ENCODE measurements at regions not wholly inside any gene's neighbourhood (a gene's known extent, or its start where the extent isn't known, plus 50 kb on each side); places are given as distances from the start of the nearest gene placed in this dataset.

DNA sequence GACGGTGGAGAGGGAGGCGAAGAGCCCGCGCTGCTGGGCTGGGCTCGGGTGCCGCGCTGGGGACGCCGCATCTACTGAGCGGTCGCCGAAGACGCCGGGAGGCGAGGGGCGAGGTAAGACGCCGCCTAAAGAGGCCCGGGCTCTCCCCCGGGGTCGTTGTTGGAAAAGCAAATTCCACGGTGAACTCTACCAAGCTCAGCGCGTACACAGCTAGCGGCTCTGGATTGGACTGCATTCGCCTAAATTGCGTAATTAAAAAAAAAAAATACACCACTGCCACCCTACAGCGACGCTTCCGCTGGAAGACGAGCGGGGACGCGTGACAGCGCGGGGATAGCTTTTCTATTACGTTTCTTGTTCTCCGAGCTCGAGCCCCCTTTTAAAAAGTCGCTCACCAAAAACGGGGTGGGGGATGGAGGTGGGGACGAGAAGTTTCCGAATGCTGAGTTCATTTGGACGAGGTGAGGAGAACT lies 92.0 kb upstream of the PRDM1 start:
- intact Hi-C loops (cut with micrococcal nuclease) = loop anchor here (5.0 to 10.0 kb wide), 3 partner anchors 203 to 531 kb away; no protein-coding TSS in a partner anchor
- H3K4me1 ChIP-seq (ENCODE audit: control insufficient read depth, insufficient read depth, low read length) = peaks cover 35% of the 10 kb centered on the region
- WGBS (ENCODE audit: insufficient coverage) = under 1% methylated on average over 44 of the region's 44 CpGs
- Mint-ChIP-seq H3K27me3 (ENCODE audit: low read depth in 2 of 2) (peaks cover 51 to 64% of the 10 kb centered on the region in 2 donors), H3K36me3 (no peaks in the 10 kb centered on the region), H3K27ac (peak overlapping the region; percentile 50 to 59), H3K9me3 (no peaks in the 10 kb centered on the region), H3K4me1 (peaks cover 33% of the 10 kb centered on the region in 2 donors), H3K4me3 (peak overlapping the region; percentile 99)
- ATAC-seq (peak; percentile 51 to 75 (median 57)), DNase-seq (peak; percentile 45 to 82)
- H3K36me3 ChIP-seq (ENCODE audit: control insufficient read depth, insufficient read depth, low read length) = no peaks in the 10 kb centered on the region
- no peaks in the 10 kb centered on the region for H3K9me3 ChIP-seq (ENCODE audit: control insufficient read depth, insufficient read depth, low read length)
- peak overlapping the region; percentile 41 for H3K27ac ChIP-seq (ENCODE audit: low read length)
- peaks cover 47% of the 10 kb centered on the region for H3K27me3 ChIP-seq (ENCODE audit: control insufficient read depth, insufficient read depth, low read length)
- H3K4me3 ChIP-seq (ENCODE audit: low read length) = peak overlapping the region; percentile 54
- TF ChIP-seq, protein P1, sequence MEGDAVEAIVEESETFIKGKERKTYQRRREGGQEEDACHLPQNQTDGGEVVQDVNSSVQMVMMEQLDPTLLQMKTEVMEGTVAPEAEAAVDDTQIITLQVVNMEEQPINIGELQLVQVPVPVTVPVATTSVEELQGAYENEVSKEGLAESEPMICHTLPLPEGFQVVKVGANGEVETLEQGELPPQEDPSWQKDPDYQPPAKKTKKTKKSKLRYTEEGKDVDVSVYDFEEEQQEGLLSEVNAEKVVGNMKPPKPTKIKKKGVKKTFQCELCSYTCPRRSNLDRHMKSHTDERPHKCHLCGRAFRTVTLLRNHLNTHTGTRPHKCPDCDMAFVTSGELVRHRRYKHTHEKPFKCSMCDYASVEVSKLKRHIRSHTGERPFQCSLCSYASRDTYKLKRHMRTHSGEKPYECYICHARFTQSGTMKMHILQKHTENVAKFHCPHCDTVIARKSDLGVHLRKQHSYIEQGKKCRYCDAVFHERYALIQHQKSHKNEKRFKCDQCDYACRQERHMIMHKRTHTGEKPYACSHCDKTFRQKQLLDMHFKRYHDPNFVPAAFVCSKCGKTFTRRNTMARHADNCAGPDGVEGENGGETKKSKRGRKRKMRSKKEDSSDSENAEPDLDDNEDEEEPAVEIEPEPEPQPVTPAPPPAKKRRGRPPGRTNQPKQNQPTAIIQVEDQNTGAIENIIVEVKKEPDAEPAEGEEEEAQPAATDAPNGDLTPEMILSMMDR (IDR thresholded peaks at IDR 0.05) = no peak

DNA sequence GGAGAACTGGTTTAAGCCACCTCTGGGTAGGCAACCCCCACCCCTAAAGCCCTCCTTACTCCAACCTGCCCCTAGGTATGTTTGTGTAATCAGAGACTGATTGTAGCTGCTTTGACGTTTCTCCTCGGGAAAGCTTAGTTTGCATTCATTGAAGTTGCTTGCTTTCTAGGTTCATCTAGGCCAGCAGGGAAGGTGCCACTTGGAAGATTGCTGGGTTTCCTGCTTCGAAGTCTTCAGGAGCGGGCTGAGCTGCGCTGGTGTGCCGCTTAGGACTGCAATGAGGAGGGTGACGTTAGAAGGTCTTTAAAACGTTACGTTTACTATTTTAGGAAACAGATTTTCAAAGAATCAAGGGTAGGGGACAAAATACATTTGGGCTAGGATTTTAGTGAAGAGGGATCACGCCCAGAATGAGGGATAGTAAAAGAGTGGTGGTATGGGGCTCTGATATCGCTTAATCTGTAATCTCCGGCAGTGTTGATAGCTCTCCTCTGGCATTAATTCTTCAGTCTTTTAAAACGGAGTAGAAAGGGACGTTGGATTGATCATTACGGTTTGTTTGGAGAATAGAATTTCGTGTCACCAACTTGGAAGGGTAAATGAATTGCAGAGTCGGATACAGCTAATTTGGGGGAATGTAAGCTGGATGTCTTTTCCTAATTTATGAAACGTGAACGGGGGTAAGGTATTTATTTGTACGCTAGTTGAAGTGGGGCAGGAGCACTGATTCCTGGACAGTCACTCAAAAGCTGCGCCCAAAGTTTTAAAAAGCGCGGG lies 92.6 kb upstream of the PRDM1 start:
- peaks cover 35% of the 10 kb centered on the region for H3K4me1 ChIP-seq (ENCODE audit: control insufficient read depth, insufficient read depth, low read length)
- H3K27ac ChIP-seq (ENCODE audit: low read length) = peak overlapping the region; percentile 11
- H3K27me3 ChIP-seq (ENCODE audit: control insufficient read depth, insufficient read depth, low read length) = peaks cover 46% of the 10 kb centered on the region
- no peaks in the 10 kb centered on the region for H3K9me3 ChIP-seq (ENCODE audit: control insufficient read depth, insufficient read depth, low read length)
- intact Hi-C loops (cut with micrococcal nuclease) = loop anchor here (2.0 to 10.0 kb wide), 4 partner anchors 105 to 531 kb away; no protein-coding TSS in a partner anchor
- H3K4me3 ChIP-seq (ENCODE audit: low read length) = peak overlapping the region; percentile 54
- 24% methylated on average over 23 of the region's 23 CpGs for WGBS (ENCODE audit: insufficient coverage)
- H3K27ac Mint-ChIP-seq = peak overlapping the region; percentile 50 to 59
- peaks cover 53 to 68% of the 10 kb centered on the region in 2 donors for H3K27me3 Mint-ChIP-seq (ENCODE audit: low read depth in 2 of 2)
- H3K36me3 ChIP-seq (ENCODE audit: control insufficient read depth, insufficient read depth, low read length) = no peaks in the 10 kb centered on the region
- no peaks in the 10 kb centered on the region for H3K9me3 Mint-ChIP-seq
- DNase-seq = peak in 1 of 2 donors; percentile 28
- peaks cover 33% of the 10 kb centered on the region in 2 donors for H3K4me1 Mint-ChIP-seq
- H3K4me3 Mint-ChIP-seq = peak overlapping the region; percentile 99
- TF ChIP-seq, protein P1 (IDR thresholded peaks at IDR 0.05) = no peak
- ATAC-seq = no peak
- H3K36me3 Mint-ChIP-seq = no peaks in the 10 kb centered on the region

DNA sequence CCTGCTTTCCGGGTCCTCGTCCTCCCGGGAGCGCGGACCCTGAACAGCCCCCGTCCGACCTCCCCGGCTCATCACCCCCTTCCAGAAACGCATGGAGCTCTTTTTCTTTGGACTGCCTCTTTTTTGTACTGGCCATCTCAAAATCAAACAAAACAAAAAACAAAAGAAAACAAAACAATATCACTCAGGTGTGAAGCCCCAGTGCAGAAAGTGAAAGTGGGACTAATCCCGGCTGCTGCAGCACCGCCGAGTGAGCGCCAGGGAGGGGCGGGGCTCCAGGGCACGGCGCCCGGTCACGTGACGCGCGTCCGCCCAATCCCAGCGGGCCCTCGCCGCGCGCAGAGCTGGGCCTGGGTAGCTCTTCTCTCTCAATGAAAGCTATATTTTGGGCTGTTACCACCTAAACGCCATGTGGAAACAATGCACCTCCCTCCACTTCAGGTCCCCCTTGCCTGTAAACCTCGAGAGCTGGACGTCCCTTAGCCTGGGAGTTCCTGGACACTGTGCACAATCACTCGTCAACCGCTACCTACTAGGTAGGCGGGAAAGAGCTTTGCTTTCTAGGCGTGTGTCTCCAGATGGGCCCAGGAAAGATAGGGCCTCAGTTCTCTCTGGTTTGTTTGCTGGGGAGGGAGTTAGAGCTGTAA lies 93.7 kb upstream of the PRDM1 start:
- no peaks in the 10 kb centered on the region for H3K36me3 ChIP-seq (ENCODE audit: control insufficient read depth, insufficient read depth, low read length)
- Mint-ChIP-seq H3K9me3 (no peaks in the 10 kb centered on the region), H3K4me3 (peak overlapping the region; percentile 99), H3K27ac (peak overlapping the region; percentile 86 to 89), H3K27me3 (ENCODE audit: low read depth in 2 of 2) (peaks cover 53 to 66% of the 10 kb centered on the region in 2 donors), H3K36me3 (no peaks in the 10 kb centered on the region), H3K4me1 (peaks cover 33% of the 10 kb centered on the region in 2 donors)
- DNase-seq (peak; percentile 83 to 95), ATAC-seq (peak; percentile 83 to 91 (median 90))
- TF ChIP-seq, protein P1 (IDR thresholded peaks at IDR 0.05) = no peak
- H3K27me3 ChIP-seq (ENCODE audit: control insufficient read depth, insufficient read depth, low read length) = peaks cover 40% of the 10 kb centered on the region
- intact Hi-C loops (cut with micrococcal nuclease) = loop anchor here (2.0 to 10.0 kb wide), 4 partner anchors 106 to 532 kb away; no protein-coding TSS in a partner anchor
- peak overlapping the region; percentile 88 for H3K4me3 ChIP-seq (ENCODE audit: low read length)
- 4% methylated on average over 34 of the region's 34 CpGs for WGBS (ENCODE audit: insufficient coverage)
- no peaks in the 10 kb centered on the region for H3K9me3 ChIP-seq (ENCODE audit: control insufficient read depth, insufficient read depth, low read length)
- H3K27ac ChIP-seq (ENCODE audit: low read length) = peak overlapping the region; percentile 67
- H3K4me1 ChIP-seq (ENCODE audit: control insufficient read depth, insufficient read depth, low read length) = peaks cover 35% of the 10 kb centered on the region

All from natural killer cell (primary cell).